IPS-18c (cell line): ENCODE measurements at regions not wholly inside any gene's neighbourhood (a gene's known extent, or its start where the extent isn't known, plus 50 kb on each side); places are given as distances from the start of the nearest gene placed in this dataset.
"Not testable (repeated sequence)": the region's sequence is repeated elsewhere in the genome, so short reads cannot be mapped to it uniquely, and the experiment has no call there.

Experiments used
- H3K4me3 ChIP-seq: 2 replicates; pipeline ENCODE4 v1.7.0; 2013; ENCODE audit warnings: low read depth, mild to moderate bottlenecking, low read length, moderate library complexity; ENCODE audit not compliant: insufficient read depth
- H3K9me3 ChIP-seq: one replicate; pipeline ENCODE4 v1.6.1; 2013; ENCODE audit warnings: mild to moderate bottlenecking, low read length, moderate library complexity; ENCODE audit not compliant: control insufficient read depth, insufficient read depth

DNA sequence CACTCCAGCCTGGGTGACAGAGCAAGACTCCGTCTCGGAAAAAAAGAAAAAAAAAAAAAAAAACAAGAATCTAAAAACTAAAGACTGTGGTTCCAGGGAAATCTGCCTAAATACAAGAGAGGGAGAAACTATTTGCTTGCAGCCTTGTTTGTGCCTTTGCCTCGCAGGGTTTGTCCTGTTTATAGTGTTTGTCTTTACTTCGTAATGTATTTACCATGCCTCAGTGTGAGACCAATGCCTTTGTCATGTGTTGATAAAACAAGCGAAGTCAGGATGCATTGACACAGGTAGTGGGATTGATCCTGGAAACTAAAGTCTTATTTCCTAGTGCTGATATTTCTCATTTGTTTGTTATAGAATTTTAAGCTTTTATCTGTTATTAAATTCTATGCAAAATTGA, 199.0 kb downstream of the EXOC5 start:
- Histone ChIP-seq H3K9me3 (no peaks in the 10 kb centered on the region), H3K4me3 (no peak overlapping the region)

DNA sequence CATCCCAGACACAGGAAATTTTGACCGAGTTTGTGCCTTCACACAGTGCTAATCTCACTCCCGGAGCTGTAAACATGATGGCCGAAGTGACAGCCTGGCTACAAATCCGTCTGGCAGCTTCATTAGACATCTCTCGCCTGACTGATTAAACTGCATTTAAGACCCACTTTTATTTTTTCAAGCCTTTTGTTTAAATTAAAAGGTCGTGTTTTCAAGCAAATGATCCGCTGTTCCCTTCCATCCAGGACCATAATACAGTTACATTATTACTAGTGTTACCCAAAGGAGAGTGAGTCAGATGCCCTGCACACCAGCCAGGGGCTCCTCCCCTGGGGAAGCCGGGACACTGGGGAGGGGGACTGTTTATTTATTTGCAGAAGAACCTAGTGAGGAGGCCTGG, 200.2 kb downstream of the EXOC5 start:
- H3K9me3 ChIP-seq = no peaks in the 10 kb centered on the region
- H3K4me3 ChIP-seq = no peak overlapping the region

DNA sequence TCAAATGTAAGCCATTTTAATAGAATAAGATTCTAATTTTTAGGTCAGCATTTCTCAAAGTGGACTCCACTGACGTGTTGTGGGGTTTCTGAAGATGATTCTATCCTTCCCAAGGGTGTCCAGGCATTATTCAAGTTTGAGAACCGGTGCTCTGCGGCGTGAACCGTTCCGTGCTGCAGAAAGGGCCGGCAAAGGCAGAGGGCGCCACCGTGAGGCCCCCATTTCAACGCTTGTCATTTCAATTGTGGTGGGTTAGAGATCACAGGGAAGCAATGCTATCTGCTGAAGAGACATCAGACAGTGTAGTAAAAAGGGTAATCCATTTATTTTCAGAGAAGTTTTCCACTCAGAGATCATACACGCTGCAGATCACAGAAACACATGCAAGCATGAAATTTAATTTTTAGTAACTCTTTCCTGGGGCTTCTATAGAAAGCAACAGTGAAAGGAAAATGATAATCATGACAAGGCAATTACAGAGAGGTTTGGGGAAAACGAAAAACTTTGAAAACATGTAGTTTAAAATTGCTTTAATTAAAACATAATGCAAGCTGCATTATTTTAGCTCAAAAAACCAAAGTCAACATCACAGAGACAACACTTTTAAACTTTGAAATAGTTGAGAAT, 201.7 kb downstream of the EXOC5 start:
- no peaks in the 10 kb centered on the region for H3K9me3 ChIP-seq
- H3K4me3 ChIP-seq = no peak overlapping the region

DNA sequence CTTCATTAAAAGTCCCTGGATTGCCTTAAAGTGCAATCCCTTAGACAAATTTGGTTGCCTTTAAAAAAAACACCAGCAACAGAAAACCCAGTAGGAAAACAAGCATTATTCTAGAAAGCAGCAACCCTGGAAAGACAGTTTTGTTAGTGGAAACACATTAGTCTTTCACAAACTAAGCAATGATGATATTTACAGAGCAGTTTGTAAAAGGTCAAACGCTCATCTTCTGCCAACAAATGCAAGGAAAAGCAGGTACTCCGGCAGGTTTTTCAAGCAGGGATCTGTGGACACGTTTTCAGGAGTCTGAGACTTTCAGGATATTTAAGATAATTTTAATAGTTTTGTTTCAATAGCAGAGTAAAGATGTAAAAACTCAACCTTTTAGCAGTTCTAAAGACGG, 202.2 kb downstream of the EXOC5 start:
- H3K9me3 ChIP-seq = no peaks in the 10 kb centered on the region
- no peak overlapping the region for H3K4me3 ChIP-seq

DNA sequence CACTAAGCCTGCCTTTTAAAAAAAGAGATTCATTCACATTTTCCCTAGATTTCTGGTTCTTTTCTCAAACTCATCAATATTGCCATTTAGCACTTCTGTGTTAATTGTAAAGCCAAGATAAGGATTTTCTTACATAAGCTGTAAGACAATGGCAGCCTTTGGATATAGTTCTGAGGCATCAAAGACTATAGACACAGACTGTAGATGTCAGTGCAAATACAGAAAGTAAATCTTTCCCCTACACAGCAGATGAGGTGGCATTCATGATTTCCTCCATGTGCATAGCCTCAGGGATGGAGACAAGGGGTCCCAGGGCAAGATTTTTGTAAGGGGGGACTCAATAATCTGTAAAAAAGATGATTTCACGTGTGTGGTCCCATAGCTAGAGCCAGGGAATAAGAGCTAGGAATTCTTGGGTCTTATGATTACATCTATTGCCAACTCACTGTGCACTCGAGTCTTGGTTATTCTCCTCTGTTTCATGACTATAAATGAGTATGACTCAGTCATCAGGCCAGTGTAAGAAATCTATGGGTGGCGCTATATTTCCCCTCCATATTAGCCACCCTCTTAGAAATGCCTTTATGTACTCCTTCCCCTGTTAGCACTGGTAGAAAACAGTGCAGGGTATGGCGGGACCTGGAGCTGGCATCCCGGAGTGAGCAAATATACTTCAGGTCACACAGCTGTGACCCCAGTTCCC, 207.5 kb downstream of the EXOC5 start:
- H3K4me3 ChIP-seq = no peak overlapping the region

DNA sequence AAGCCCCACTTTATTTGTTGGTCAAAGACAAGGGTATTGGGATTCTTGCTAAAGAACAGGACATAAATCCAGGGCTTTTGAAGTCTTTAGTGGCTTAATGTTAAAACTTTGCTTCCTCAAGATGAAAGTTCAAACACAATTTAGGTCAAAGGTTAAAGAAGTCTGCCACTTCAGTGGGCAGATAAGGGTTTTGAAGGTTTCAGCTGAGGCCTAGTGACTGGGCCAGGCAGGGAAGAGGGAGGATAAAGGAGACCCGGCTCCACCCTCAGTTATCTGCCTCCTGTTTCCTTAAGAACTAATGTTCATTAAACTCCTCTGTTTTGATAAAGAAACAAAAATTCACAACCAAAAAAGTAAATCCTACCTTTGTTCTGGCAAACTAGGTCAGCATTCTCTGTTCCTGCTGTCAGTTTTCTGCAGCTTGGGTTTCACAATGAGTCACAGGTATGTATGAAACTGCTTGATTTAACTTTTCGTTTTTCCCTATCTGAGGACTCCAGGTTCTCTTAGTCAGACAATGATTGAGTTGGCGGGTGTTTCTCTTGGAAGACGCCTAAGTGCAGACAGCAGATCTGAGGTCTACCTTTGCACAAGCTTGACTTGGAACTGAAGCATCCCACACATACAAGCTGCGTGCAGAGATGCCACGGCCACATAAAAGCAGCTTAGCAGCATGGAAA, 208.3 kb downstream of the EXOC5 start:
- H3K4me3 ChIP-seq = no peak overlapping the region
- no peaks in the 10 kb centered on the region for H3K9me3 ChIP-seq

More for the DNA sequence above, 207.5 kb downstream of the EXOC5 start:
- no peaks in the 10 kb centered on the region for H3K9me3 ChIP-seq

DNA sequence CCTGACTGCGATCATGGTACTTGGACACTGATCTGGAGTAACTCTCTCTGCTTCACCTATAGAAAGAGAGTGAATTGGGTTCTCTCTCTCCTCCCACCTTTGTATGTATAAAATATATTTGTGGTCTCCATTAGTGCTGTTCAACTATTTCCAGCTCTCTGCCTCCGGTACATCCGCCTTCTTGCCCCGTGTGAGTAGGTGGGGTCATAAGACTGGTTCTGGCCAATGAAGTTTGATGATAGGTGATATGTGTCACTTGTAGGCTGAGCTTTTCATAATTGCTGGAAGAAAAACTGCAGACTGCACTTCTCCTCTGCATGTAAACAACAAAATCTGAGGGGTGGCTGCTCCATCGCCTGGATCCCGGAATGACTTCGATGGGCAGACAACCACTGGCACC, 210.4 kb downstream of the EXOC5 start:
- H3K4me3 ChIP-seq = no peak overlapping the region

DNA sequence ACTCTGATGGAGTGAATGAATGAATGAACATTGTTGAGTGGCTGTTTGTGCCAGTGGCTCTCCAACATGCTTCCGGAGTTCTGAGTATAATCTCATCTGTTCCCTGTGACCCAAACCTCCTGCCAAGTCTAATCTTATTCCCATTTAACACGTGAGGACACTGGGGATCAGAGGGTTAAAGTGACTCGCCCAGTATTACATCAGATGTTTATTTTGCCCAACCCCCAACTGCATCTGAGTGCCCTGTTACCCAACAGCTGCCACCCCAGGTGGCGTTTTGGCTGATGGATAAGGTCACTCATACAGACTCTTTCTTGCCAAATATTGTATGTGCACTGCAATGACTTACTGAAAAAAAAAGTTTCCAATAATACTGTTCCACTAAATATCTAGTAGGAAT, 210.9 kb downstream of the EXOC5 start:
- no peak overlapping the region for H3K4me3 ChIP-seq
- H3K9me3 ChIP-seq = no peaks in the 10 kb centered on the region

More for the DNA sequence above, 210.4 kb downstream of the EXOC5 start:
- no peaks in the 10 kb centered on the region for H3K9me3 ChIP-seq

DNA sequence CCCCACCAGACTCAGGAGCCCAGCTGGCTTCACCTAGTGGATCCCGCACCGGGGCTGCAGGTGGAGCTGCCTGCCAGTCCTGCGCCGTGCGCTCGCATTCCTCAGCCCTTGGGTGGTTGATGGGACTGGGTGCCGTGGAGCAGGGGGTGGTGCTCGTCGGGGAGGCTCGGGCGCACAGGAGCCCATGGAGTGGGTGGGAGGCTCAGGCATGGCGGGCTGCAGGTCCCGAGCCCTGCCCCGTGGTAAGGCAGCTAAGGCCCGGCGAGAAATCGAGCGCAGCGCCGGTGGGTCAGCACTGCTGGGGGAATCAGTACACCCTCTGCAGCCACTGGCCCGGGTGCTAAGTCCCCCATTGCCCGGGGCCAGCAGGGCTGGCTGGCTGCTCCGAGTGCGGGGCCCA, 212.2 kb downstream of the EXOC5 start:
- not testable (repeated sequence) for H3K4me3 ChIP-seq, H3K9me3 ChIP-seq

DNA sequence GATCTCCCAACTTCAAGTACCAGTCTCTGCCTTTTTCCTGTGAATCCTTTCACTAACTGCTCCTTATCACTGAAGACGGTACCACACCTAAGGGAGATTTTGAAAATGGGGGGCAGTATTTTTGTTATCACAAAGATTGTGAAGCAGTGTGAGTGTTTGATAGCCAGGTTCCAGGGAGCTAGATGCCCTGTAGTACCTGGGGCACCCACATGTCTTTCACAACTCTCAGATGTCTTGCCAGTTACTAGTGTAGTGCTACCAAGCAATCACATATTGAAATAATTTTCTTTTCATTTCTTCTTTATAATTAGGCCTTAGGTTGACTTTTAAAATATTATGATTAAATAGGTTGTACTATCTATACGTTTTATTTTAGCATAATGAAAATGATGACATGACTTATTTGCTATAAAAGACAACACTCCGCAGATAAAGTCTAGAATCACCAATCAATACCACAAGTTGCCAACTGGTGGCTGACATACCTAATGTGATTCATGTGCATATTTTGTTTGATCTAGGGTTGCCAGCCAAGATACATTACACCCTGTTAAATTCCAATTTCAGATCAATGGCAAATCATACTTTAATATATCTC, 215.9 kb downstream of the EXOC5 start:
- no peak overlapping the region for H3K4me3 ChIP-seq
- H3K9me3 ChIP-seq = no peaks in the 10 kb centered on the region

DNA sequence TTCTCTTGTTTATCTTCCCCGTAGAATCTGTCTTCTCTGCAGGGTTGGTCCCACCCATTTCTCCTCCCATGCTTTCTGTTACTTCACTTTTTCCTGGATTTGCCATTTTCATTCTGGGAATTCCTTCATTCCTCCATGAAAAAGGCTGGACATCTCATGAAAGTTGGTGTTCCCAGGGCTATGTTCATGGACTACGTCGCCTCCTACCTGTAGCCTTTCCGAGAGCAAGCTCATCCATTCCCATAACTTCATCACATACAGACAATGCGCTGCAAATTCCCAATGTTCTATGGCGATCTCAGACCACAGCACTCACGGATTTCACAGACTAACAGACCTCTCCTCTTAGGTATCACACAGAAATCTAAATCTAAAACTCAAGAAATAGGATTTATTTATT, 217.1 kb downstream of the EXOC5 start:
- Histone ChIP-seq H3K9me3 (no peaks in the 10 kb centered on the region), H3K4me3 (no peak overlapping the region)

DNA sequence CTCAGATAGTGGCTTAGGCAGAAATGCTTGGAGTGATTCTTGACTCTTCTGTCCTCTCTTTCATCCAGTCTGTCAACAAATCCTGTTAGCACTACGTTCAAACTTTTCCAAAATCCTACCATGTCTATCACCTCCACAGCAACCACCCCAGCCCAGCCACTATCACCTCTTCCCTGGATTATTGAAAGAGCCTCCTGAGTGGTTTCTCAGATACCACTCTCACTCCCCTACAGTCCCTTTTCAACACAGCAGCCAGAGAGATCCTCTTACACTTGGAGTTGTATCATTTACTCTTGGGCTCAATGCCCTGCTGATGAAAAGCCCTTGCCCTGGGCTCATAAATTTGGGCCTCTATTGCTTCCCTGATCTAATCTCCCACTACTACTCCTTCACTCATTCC, 218.9 kb downstream of the EXOC5 start:
- no peak overlapping the region for H3K4me3 ChIP-seq
- no peaks in the 10 kb centered on the region for H3K9me3 ChIP-seq

DNA sequence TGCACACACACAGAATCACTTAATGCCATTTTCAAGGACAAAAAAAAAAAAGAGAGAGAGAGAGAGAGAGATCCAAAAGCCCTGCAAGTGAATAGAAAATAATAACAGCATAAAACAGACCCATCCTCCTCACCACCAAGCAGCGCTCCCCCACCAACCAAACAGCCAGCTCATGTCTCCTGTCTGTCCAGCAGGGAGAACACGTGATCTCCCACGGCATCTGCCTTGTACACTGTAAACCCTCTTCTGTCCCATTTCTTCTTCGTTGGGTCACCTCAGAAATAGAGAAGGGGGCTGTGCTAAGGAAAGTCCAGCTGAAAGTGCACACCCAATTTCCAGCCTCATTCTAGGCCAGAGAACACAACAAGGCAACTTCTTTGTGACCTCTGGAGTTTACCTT, 222.5 kb downstream of the EXOC5 start:
- Histone ChIP-seq H3K9me3 (no peaks in the 10 kb centered on the region), H3K4me3 (no peak overlapping the region)

DNA sequence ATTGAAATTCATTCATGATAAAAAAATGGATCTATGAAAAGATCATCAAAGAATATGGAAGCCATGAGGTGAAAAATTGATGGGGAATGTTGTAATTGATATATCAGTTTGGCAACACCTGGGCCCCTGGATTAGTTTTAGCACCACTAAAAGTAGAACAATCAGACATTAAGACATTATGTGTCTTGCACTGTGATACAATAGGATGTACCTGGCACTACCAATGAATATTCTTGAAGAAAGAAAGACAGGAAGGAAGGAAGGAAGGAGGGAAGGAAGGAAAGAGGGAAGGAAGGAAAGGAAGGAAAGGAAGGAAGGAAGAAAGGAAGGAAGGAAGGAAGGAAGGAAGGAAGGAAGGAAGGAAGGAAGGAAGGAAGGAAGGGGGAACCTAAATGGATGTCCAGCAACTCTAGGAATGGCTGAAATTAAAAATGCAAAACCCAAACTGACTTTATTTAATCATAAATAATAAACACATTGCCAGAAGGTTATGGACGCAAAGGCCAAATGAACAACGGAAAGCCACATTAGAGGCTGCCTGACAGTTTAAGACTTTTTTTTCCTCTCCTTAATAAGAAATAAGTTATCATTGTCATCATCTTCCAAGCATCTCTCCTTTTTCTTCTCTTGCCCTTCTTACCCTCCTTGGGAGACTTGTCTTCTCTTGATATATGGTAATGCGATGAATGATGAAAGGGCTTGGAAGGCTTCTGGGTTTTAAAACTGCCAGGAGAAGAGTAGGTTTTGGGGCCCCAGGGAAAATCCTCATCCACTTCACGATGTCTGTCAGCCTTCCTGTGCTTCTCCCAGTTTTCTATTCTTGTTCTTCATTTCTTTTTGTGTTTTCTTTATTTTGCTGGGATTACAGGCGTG, 224.4 kb downstream of the EXOC5 start:
- not testable (repeated sequence) for H3K9me3 ChIP-seq, H3K4me3 ChIP-seq

DNA sequence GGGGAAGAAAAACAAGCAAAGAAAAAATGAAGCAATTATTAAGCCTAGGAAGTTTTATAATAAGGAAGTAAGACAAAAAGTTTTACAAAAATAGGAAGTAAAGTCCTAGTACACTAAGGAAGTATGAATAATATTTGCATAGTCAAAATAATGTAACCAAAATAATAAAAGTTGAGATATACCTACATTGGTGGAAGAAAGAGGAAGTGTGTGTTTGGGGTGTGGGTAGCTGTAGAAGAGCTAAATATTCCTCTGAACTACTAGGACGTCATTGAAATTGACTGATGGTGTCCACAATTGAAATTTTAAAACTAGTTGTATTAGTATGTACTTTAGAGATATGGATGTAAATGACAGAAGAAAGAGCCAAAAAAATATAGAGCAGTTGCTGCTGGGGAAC, 228.4 kb upstream of the OTX2 start:
- H3K4me3 ChIP-seq = no peak overlapping the region
- no peaks in the 10 kb centered on the region for H3K9me3 ChIP-seq

DNA sequence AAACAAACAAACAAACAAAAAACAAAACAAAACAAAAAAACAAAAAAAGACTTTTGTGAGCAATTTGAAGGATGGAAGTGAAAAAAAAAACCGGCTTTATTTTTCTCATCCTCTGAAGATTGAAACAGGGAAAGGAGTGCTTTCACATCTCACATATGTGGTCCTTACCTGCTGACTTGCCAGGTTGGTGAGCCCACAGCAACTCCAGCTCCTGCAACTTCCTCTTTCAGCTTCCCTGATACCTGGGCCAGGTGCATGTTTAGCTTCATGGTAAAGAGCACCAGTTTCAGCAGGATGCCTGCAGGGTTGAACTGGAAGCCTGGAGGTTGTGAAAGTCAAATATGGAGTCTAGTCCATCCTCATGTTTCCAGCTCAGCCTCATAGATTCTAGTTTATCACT, 221.2 kb upstream of the OTX2 start:
- H3K9me3 ChIP-seq = no peaks in the 10 kb centered on the region
- H3K4me3 ChIP-seq = no peak overlapping the region

DNA sequence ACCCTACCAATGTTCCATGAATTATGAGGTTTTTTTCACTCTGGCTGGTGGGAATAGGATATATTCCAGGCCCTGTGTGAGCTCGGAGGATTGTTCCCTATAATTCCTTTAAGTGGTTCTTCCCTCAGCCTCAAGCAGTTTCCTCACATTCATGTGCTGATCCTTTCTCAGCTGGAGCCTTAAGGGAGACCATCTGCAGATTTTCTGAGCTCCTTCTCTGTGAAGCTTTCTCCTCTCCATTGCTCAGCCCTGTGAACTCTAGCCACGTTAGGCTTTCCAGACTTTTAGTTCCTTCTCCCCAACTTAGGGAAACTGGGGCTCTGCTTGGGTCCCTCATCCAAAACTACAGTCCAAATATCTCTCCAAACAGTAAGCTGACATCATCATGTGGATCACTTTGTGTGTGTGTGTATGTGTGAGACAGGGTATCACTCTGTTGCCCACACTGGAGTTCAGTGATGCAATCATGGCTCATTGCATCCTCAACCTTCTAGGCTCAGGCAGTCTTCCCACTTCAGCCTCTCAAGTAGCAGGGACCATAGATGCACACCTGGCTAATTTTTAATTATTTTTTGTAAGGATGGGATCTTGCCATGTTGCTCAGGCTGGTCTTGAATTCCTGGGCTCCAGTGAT, 219.5 kb upstream of the OTX2 start:
- Histone ChIP-seq H3K4me3 (no peak overlapping the region), H3K9me3 (no peaks in the 10 kb centered on the region)
